OCI-LY1 (cell line): ENCODE measurements at regions not wholly inside any gene's neighbourhood (a gene's known extent, or its start where the extent isn't known, plus 50 kb on each side); places are given as distances from the start of the nearest gene placed in this dataset.

ENCODE experiments used
- H2AFZ ChIP-seq: fragments of 200-600 bp; sonication (generic), shearing (Covaris generic); 2 replicates; pipeline ENCODE4 v1.6.0; 2014; ENCODE audit warnings: antibody characterized with exemption, mild to moderate bottlenecking, low read length
- H3F3A ChIP-seq: fragments of 200-600 bp; sonication (generic), shearing (Covaris generic); 2 replicates; pipeline ENCODE4 v1.6.0; 2014; ENCODE audit warnings: mild to moderate bottlenecking, antibody characterized with exemption, low read length, moderate library complexity; ENCODE audit not compliant: insufficient read depth
- H3K27ac ChIP-seq: fragments of 200-600 bp; sonication (generic); 2 replicates; pipeline ENCODE4 v1.5.1; 2014; ENCODE audit warnings: low read length, mixed run types, mild to moderate bottlenecking, low read depth; ENCODE audit not compliant: poor library complexity, severe bottlenecking
- H3K27me3 ChIP-seq: fragments of 200-600 bp; sonication (generic); 2 replicates; pipeline ENCODE4 v1.6.0; 2014; ENCODE audit warnings: antibody characterized with exemption, mild to moderate bottlenecking, low read length, moderate library complexity; ENCODE audit not compliant: insufficient read depth
- H3K36me3 ChIP-seq: fragments of 200-600 bp; sonication (generic); 2 replicates; pipeline ENCODE4 v1.6.1; 2014; ENCODE audit warnings: mild to moderate bottlenecking, antibody characterized with exemption, low read length, moderate library complexity, mixed read lengths; ENCODE audit not compliant: insufficient read depth
- H3K4me1 ChIP-seq: fragments of 200-600 bp; sonication (generic); 2 replicates; pipeline ENCODE4 v1.5.1; 2014; ENCODE audit warnings: mild to moderate bottlenecking, low read length, moderate library complexity; ENCODE audit not compliant: insufficient read depth, severe bottlenecking
- H3K4me2 ChIP-seq: fragments of 200-600 bp; sonication (generic), shearing (Covaris generic); 2 replicates; pipeline ENCODE4 v1.6.1; 2014; ENCODE audit warnings: low read length
- H3K4me3 ChIP-seq: fragments of 200-600 bp; sonication (generic); 2 replicates; pipeline ENCODE4 v1.5.1; 2014; ENCODE audit warnings: low read length, low read depth, mild to moderate bottlenecking, mixed read lengths; ENCODE audit not compliant: poor library complexity, severe bottlenecking
- H3K79me2 ChIP-seq: fragments of 200-600 bp; shearing (Covaris generic); 2 replicates; pipeline ENCODE4 v1.6.1; 2016; ENCODE audit warnings: mixed run types, low read length, mixed read lengths; ENCODE audit not compliant: insufficient read depth
- H3K9ac ChIP-seq: fragments of 200-600 bp; sonication (generic), shearing (Covaris generic); 2 replicates; pipeline ENCODE4 v1.6.1; 2014; ENCODE audit warnings: mild to moderate bottlenecking, low read length, mixed read lengths
- H3K9me2 ChIP-seq: fragments of 200-600 bp; sonication (generic), shearing (Covaris generic); 2 replicates; pipeline ENCODE4 v1.6.1; 2014; ENCODE audit warnings: low read depth, mild to moderate bottlenecking, low read length, mixed read lengths
- H3K9me3 ChIP-seq: fragments of 200-600 bp; shearing (Covaris generic); 2 replicates; pipeline ENCODE4 v1.6.1; 2014; ENCODE audit warnings: low read length, mixed read lengths
- H4K20me1 ChIP-seq: fragments of 200-600 bp; sonication (generic), shearing (Covaris generic); 2 replicates; pipeline ENCODE4 v1.6.0; 2016; ENCODE audit warnings: mild to moderate bottlenecking, low read length; ENCODE audit not compliant: insufficient read depth
- EZH2 ChIP-seq: fragments of 200-600 bp; sonication (generic), shearing (Covaris generic); IDR thresholded peaks from 2 replicates; pipeline ENCODE4 v1.8.0; 2017; ENCODE audit warnings: borderline replicate concordance, mixed run types, mild to moderate bottlenecking, antibody characterized with exemption, low read length, moderate library complexity, mixed read lengths
- TF ChIP-seq, protein P1 (sequence below): fragments of 200-600 bp; sonication (generic), shearing (Covaris generic); IDR thresholded peaks from 2 replicates; pipeline ENCODE4 v1.5.1; 2017; ENCODE audit warnings: mild to moderate bottlenecking, antibody characterized with exemption, low read length, moderate library complexity, mixed read lengths

GRCh38 chr5:100755435-100755834 lies 147.6 kb downstream of the ST8SIA4 start:
- H3K9me2 ChIP-seq = no peaks in the 10 kb centered on the region
- no peak overlapping the region for H3K4me2 ChIP-seq
- no peak overlapping the region for H2AFZ ChIP-seq
- H3K36me3 ChIP-seq = no peaks in the 10 kb centered on the region
- no peaks in the 10 kb centered on the region for H3K4me1 ChIP-seq
- TF ChIP-seq, protein P1, sequence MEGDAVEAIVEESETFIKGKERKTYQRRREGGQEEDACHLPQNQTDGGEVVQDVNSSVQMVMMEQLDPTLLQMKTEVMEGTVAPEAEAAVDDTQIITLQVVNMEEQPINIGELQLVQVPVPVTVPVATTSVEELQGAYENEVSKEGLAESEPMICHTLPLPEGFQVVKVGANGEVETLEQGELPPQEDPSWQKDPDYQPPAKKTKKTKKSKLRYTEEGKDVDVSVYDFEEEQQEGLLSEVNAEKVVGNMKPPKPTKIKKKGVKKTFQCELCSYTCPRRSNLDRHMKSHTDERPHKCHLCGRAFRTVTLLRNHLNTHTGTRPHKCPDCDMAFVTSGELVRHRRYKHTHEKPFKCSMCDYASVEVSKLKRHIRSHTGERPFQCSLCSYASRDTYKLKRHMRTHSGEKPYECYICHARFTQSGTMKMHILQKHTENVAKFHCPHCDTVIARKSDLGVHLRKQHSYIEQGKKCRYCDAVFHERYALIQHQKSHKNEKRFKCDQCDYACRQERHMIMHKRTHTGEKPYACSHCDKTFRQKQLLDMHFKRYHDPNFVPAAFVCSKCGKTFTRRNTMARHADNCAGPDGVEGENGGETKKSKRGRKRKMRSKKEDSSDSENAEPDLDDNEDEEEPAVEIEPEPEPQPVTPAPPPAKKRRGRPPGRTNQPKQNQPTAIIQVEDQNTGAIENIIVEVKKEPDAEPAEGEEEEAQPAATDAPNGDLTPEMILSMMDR = no peak
- no peak for TF ChIP-seq EZH2
- H3F3A ChIP-seq = no peaks in the 10 kb centered on the region
- no peak overlapping the region for H3K4me3 ChIP-seq
- no peak overlapping the region for H3K27ac ChIP-seq
- H3K27me3 ChIP-seq = no peaks in the 10 kb centered on the region
- H3K79me2 ChIP-seq = no peaks in the 10 kb centered on the region
- H3K9ac ChIP-seq = no peak overlapping the region
- H4K20me1 ChIP-seq = no peaks in the 10 kb centered on the region
- H3K9me3 ChIP-seq = no peaks in the 10 kb centered on the region
